Neural cell (in vitro differentiated cells): ENCODE measurements at regions not wholly inside any gene's neighbourhood (a gene's known extent, or its start where the extent isn't known, plus 50 kb on each side); places are given as distances from the start of the nearest gene placed in this dataset.

ENCODE experiments used
- H2AFZ ChIP-seq: fragments of 200-600, 300-800 bp; sonication (generic), shearing (Covaris generic); 2 replicates; pipeline ENCODE4 v1.6.0; 2014; ENCODE audit warnings: low read depth, mild to moderate bottlenecking, antibody characterized with exemption, low read length, moderate library complexity
- H3F3A ChIP-seq: fragments of 200-600 bp; shearing (Covaris generic); 2 replicates; pipeline ENCODE4 v1.6.1; 2016; ENCODE audit warnings: mild to moderate bottlenecking, moderate library complexity, mixed read lengths, antibody characterized with exemption, low read length; ENCODE audit not compliant: insufficient read depth, poor library complexity, severe bottlenecking
- H3K27ac ChIP-seq: fragments of 200-600, 300-800 bp; sonication (generic), shearing (Covaris generic); 2 replicates; pipeline ENCODE4 v1.5.1; 2014; ENCODE audit warnings: mild to moderate bottlenecking, low read length, moderate library complexity
- H3K27me3 ChIP-seq: fragments of 300-800, 200-600 bp; sonication (generic), shearing (Covaris generic); 2 replicates; pipeline ENCODE4 v1.6.0; 2014; ENCODE audit warnings: mild to moderate bottlenecking, low read depth, low read length, moderate library complexity; ENCODE audit not compliant: insufficient read depth
- H3K36me3 ChIP-seq: fragments of 300-800, 200-600 bp; sonication (generic), shearing (Covaris generic); 2 replicates; pipeline ENCODE4 v1.5.1; 2014; ENCODE audit warnings: mild to moderate bottlenecking, antibody characterized with exemption, low read length, moderate library complexity; ENCODE audit not compliant: insufficient read depth
- H3K4me2 ChIP-seq: fragments of 300-800, 200-600 bp; sonication (generic), shearing (Covaris generic); 2 replicates; pipeline ENCODE4 v1.6.0; 2014; ENCODE audit warnings: mild to moderate bottlenecking, low read length
- H3K4me3 ChIP-seq: fragments of 300-800, 200-600 bp; sonication (generic), shearing (Covaris generic); 2 replicates; pipeline ENCODE4 v1.5.1; 2014; ENCODE audit warnings: mild to moderate bottlenecking, low read length, moderate library complexity
- H3K79me2 ChIP-seq: fragments of 200-600 bp; shearing (Covaris generic); replicated peaks from 2 replicates; pipeline ENCODE4 v1.6.0; 2014; ENCODE audit warnings: mild to moderate bottlenecking, low read length, moderate library complexity; ENCODE audit not compliant: insufficient read depth
- H3K9ac ChIP-seq: fragments of 300-800, 200-600 bp; sonication (generic), shearing (Covaris generic); 2 replicates; pipeline ENCODE4 v1.6.1; 2016; ENCODE audit warnings: mild to moderate bottlenecking, low read length, mixed read lengths
- H3K9me2 ChIP-seq: fragments of 200-600 bp; shearing (Covaris generic); 2 replicates; pipeline ENCODE4 v1.6.1; 2016; ENCODE audit warnings: mild to moderate bottlenecking, low read length, mixed read lengths; ENCODE audit not compliant: insufficient read depth
- H3K9me3 ChIP-seq: fragments of 200-600, 300-800 bp; sonication (generic), shearing (Covaris generic); 2 replicates; pipeline ENCODE4 v1.6.1; 2016; ENCODE audit warnings: mild to moderate bottlenecking, mixed run types, low read length, moderate library complexity, mixed read lengths
- H4K20me1 ChIP-seq: fragments of 200-600 bp; shearing (Covaris generic); 2 replicates; pipeline ENCODE4 v1.6.1; 2016; ENCODE audit warnings: mild to moderate bottlenecking, mixed run types; ENCODE audit not compliant: insufficient read depth
- CTCF ChIP-seq: fragments of 450-650 bp; IDR thresholded peaks from 2 replicates; pipeline ENCODE4 v1.5.1; 2014; ENCODE audit warnings: antibody characterized with exemption, mild to moderate bottlenecking, moderate library complexity; ENCODE audit not compliant: poor library complexity, severe bottlenecking
- EP300 ChIP-seq: fragments of 450-650 bp; conservative IDR thresholded peaks from 2 replicates; pipeline ENCODE4 v1.6.1; 2014; ENCODE audit warnings: antibody characterized with exemption, mild to moderate bottlenecking, moderate library complexity; ENCODE audit not compliant: poor library complexity, severe bottlenecking
- EZH2 ChIP-seq: fragments of 200-600, 300-800 bp; shearing (Covaris generic), sonication (generic); IDR thresholded peaks from 2 replicates; pipeline ENCODE4 v1.6.1; 2014; ENCODE audit warnings: antibody characterized with exemption, low read length, borderline replicate concordance, mild to moderate bottlenecking; ENCODE audit not compliant: insufficient read depth, poor library complexity, severe bottlenecking
- MXI1 ChIP-seq: fragments of 450-650 bp; conservative IDR thresholded peaks from 2 replicates; pipeline ENCODE4 v1.6.1; 2014; ENCODE audit warnings: antibody characterized with exemption, mild to moderate bottlenecking; ENCODE audit not compliant: poor library complexity, severe bottlenecking
- POLR2AphosphoS5 ChIP-seq: IDR thresholded peaks from 2 replicates; pipeline ENCODE4 v1.6.1; 2012
- RAD21 ChIP-seq: fragments of 450-650 bp; conservative IDR thresholded peaks from 2 replicates; pipeline ENCODE4 v1.6.1; 2014; ENCODE audit warnings: antibody characterized with exemption, mild to moderate bottlenecking, moderate library complexity
- REST ChIP-seq: IDR thresholded peaks from 2 replicates; pipeline ENCODE4 v1.6.1; 2012; ENCODE audit warnings: borderline replicate concordance
- SMC3 ChIP-seq: fragments of 450-650 bp; conservative IDR thresholded peaks from 2 replicates; pipeline ENCODE4 v1.6.1; 2014; ENCODE audit warnings: antibody characterized with exemption, mild to moderate bottlenecking, moderate library complexity; ENCODE audit not compliant: poor library complexity
- TAF1 ChIP-seq: IDR thresholded peaks from 2 replicates; pipeline ENCODE4 v1.6.1; 2012; ENCODE audit warnings: low read depth

DNA sequence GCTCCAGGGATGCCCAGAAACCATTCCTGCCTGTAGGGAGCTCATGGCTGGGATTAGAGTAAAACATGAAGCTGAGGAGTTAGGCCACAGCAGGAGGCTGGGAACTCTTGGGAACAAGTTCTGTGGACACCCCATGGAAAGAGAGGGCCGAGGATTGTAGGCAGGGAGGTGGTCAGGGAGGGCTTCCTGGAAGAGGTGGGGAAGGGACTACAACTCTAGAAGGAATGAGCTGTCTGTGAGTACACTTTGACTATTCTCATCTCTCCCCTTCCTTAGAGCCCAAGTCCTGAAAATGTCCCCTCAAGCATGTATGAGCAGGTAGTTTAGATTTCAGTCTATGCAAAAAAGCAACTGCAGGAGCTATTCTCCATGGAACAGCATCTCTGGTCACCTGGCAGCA is 139.9 kb upstream of the GLI2 start:
- Histone ChIP-seq H3K79me2 (no peaks in the 10 kb centered on the region), H3K27ac (no peak overlapping the region), H3K4me2 (no peak overlapping the region), H3K9me3 (peaks cover 10% of the 10 kb centered on the region), H3K4me3 (no peak overlapping the region), H4K20me1 (no peaks in the 10 kb centered on the region), H3K27me3 (peaks cover 31% of the 10 kb centered on the region), H2AFZ (no peak overlapping the region), H3K9me2 (no peaks in the 10 kb centered on the region), H3K36me3 (no peaks in the 10 kb centered on the region), H3K9ac (no peak overlapping the region), H3F3A (no peaks in the 10 kb centered on the region)
- TF ChIP-seq POLR2AphosphoS5: no peak
- TF ChIP-seq MXI1: no peak
- TF ChIP-seq CTCF: no peak
- TF ChIP-seq TAF1: no peak
- TF ChIP-seq EP300: no peak
- TF ChIP-seq RAD21: no peak
- no peak for TF ChIP-seq SMC3
- TF ChIP-seq EZH2: no peak
- TF ChIP-seq REST: no peak

- Histone ChIP-seq H3K4me3 (no peak overlapping the region), H2AFZ (no peak overlapping the region), H3K9me3 (peaks cover 10% of the 10 kb centered on the region), H3K36me3 (no peaks in the 10 kb centered on the region), H3F3A (no peaks in the 10 kb centered on the region), H3K9me2 (no peaks in the 10 kb centered on the region), H4K20me1 (no peaks in the 10 kb centered on the region), H3K79me2 (no peaks in the 10 kb centered on the region), H3K27ac (no peak overlapping the region), H3K27me3 (peaks cover 26% of the 10 kb centered on the region), H3K4me2 (no peak overlapping the region), H3K9ac (no peak overlapping the region)
- TF ChIP-seq CTCF (no peak), SMC3 (no peak), MXI1 (no peak), RAD21 (no peak), EZH2 (no peak), REST (no peak), POLR2AphosphoS5 (no peak), EP300 (no peak), TAF1 (no peak)
Observed at GRCh38 chr2:120596191-120596811, 139.4 kb upstream of the GLI2 start.
